DOHH2 (cell line): ENCODE measurements at regions not wholly inside any gene's neighbourhood (a gene's known extent, or its start where the extent isn't known, plus 50 kb on each side); places are given as distances from the start of the nearest gene placed in this dataset.

Experiments used
- H3F3A ChIP-seq: fragments of 200-600 bp; sonication (generic), shearing (Covaris generic); 2 replicates; pipeline ENCODE4 v1.6.0; 2016; ENCODE audit warnings: antibody characterized with exemption, mild to moderate bottlenecking; ENCODE audit not compliant: control insufficient read depth, insufficient read depth
- H3K27ac ChIP-seq: fragments of 200-600 bp; sonication (generic); 2 replicates; pipeline ENCODE4 v1.5.1; 2014; ENCODE audit warnings: low read depth, mild to moderate bottlenecking, low read length, moderate library complexity
- H3K27me3 ChIP-seq: fragments of 200-600 bp; sonication (generic); 2 replicates; pipeline ENCODE4 v1.6.1; 2014; ENCODE audit warnings: mild to moderate bottlenecking, low read length, mixed read lengths; ENCODE audit not compliant: control insufficient read depth
- H3K36me3 ChIP-seq: fragments of 200-600 bp; sonication (generic); 2 replicates; pipeline ENCODE4 v1.6.1; 2014; ENCODE audit warnings: mild to moderate bottlenecking, low read length, moderate library complexity, mixed read lengths; ENCODE audit not compliant: control insufficient read depth
- H3K4me1 ChIP-seq: fragments of 200-600 bp; sonication (generic); 2 replicates; pipeline ENCODE4 v1.6.1; 2014; ENCODE audit warnings: mild to moderate bottlenecking, low read length, mixed read lengths; ENCODE audit not compliant: control insufficient read depth
- H3K4me2 ChIP-seq: fragments of 200-600 bp; sonication (generic); 2 replicates; pipeline ENCODE4 v1.6.0; 2014; ENCODE audit warnings: mild to moderate bottlenecking, low read length, moderate library complexity
- H3K4me3 ChIP-seq: fragments of 200-600 bp; sonication (generic); 2 replicates; pipeline ENCODE4 v1.5.1; 2014; ENCODE audit warnings: mild to moderate bottlenecking, low read length, mixed read lengths
- H3K79me2 ChIP-seq: fragments of 200-600 bp; sonication (generic); 2 replicates; pipeline ENCODE4 v1.6.1; 2014; ENCODE audit warnings: mild to moderate bottlenecking, low read length, mixed read lengths; ENCODE audit not compliant: control insufficient read depth
- H3K9me2 ChIP-seq: fragments of 200-600 bp; sonication (generic); replicated peaks from 2 replicates; pipeline ENCODE4 v1.6.1; 2014; ENCODE audit warnings: mild to moderate bottlenecking, low read length, mixed read lengths; ENCODE audit not compliant: control insufficient read depth
- H3K9me3 ChIP-seq: fragments of 200-600 bp; sonication (generic); 2 replicates; pipeline ENCODE4 v1.6.1; 2014; ENCODE audit warnings: antibody characterized with exemption, low read length, mixed read lengths; ENCODE audit not compliant: control insufficient read depth, insufficient read depth
- H4K20me1 ChIP-seq: fragments of 200-600 bp; sonication (generic); 2 replicates; pipeline ENCODE4 v1.6.0; 2014; ENCODE audit warnings: low read depth, mild to moderate bottlenecking, antibody characterized with exemption, low read length, moderate library complexity; ENCODE audit not compliant: control insufficient read depth, insufficient read depth
- EZH2phosphoT487 ChIP-seq: fragments of 200-600 bp; sonication (generic); IDR thresholded peaks from 2 replicates; pipeline ENCODE4 v1.6.1; 2017; ENCODE audit warnings: borderline replicate concordance, mild to moderate bottlenecking, antibody characterized with exemption, low read length, moderate library complexity, mixed read lengths
- TF ChIP-seq, protein P1 (sequence below): fragments of 200-600 bp; sonication (generic); IDR thresholded peaks from one replicate; pipeline ENCODE4 v1.5.1; 2014; ENCODE audit warnings: antibody characterized with exemption, mild to moderate bottlenecking, low read depth, low read length; ENCODE audit not compliant: poor library complexity, severe bottlenecking

- Histone ChIP-seq H3K4me1 (no peaks in the 10 kb centered on the region), H3K27ac (no peak overlapping the region), H3K79me2 (no peaks in the 10 kb centered on the region), H4K20me1 (no peaks in the 10 kb centered on the region), H3K9me2 (no peaks in the 10 kb centered on the region; the same call in 1 of the 2 replicates), H3F3A (no peaks in the 10 kb centered on the region), H3K4me3 (no peak overlapping the region), H3K36me3 (no peaks in the 10 kb centered on the region), H3K9me3 (no peaks in the 10 kb centered on the region), H3K4me2 (no peak overlapping the region), H3K27me3 (no peaks in the 10 kb centered on the region)
- TF ChIP-seq EZH2phosphoT487, result no peak
- TF ChIP-seq, protein P1, sequence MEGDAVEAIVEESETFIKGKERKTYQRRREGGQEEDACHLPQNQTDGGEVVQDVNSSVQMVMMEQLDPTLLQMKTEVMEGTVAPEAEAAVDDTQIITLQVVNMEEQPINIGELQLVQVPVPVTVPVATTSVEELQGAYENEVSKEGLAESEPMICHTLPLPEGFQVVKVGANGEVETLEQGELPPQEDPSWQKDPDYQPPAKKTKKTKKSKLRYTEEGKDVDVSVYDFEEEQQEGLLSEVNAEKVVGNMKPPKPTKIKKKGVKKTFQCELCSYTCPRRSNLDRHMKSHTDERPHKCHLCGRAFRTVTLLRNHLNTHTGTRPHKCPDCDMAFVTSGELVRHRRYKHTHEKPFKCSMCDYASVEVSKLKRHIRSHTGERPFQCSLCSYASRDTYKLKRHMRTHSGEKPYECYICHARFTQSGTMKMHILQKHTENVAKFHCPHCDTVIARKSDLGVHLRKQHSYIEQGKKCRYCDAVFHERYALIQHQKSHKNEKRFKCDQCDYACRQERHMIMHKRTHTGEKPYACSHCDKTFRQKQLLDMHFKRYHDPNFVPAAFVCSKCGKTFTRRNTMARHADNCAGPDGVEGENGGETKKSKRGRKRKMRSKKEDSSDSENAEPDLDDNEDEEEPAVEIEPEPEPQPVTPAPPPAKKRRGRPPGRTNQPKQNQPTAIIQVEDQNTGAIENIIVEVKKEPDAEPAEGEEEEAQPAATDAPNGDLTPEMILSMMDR, result no peak
These were observed 651.8 kb downstream of the LMO4 start for GRCh38 chr1:87980494-87980893.

GRCh38 chr1:87981386-87981785, 652.7 kb downstream of the LMO4 start:
- Histone ChIP-seq H3K9me2 (no peaks in the 10 kb centered on the region; the same call in 1 of the 2 replicates), H3K4me2 (no peak overlapping the region), H4K20me1 (no peaks in the 10 kb centered on the region), H3K4me3 (no peak overlapping the region), H3K9me3 (no peaks in the 10 kb centered on the region), H3K4me1 (no peaks in the 10 kb centered on the region), H3K36me3 (no peaks in the 10 kb centered on the region), H3K27me3 (no peaks in the 10 kb centered on the region), H3F3A (no peaks in the 10 kb centered on the region), H3K79me2 (no peaks in the 10 kb centered on the region), H3K27ac (no peak overlapping the region)
- no peak for TF ChIP-seq EZH2phosphoT487
- TF ChIP-seq, protein P1, result no peak

- Histone ChIP-seq H3K4me2 (no peak overlapping the region), H3K27ac (no peak overlapping the region), H4K20me1 (no peaks in the 10 kb centered on the region), H3K4me1 (no peaks in the 10 kb centered on the region), H3K36me3 (no peaks in the 10 kb centered on the region), H3F3A (no peaks in the 10 kb centered on the region), H3K79me2 (no peaks in the 10 kb centered on the region), H3K9me2 (no peaks in the 10 kb centered on the region; the same call in 1 of the 2 replicates), H3K27me3 (no peaks in the 10 kb centered on the region), H3K9me3 (no peaks in the 10 kb centered on the region), H3K4me3 (no peak overlapping the region)
- TF ChIP-seq, protein P1, result no peak
- no peak for TF ChIP-seq EZH2phosphoT487
These were observed 653.1 kb downstream of the LMO4 start for GRCh38 chr1:87981810-87982209.
